ENCODE measurements at regions not wholly inside any gene's neighbourhood (a gene's known extent, or its start where the extent isn't known, plus 50 kb on each side); places are given as distances from the start of the nearest gene placed in this dataset.

DNA sequence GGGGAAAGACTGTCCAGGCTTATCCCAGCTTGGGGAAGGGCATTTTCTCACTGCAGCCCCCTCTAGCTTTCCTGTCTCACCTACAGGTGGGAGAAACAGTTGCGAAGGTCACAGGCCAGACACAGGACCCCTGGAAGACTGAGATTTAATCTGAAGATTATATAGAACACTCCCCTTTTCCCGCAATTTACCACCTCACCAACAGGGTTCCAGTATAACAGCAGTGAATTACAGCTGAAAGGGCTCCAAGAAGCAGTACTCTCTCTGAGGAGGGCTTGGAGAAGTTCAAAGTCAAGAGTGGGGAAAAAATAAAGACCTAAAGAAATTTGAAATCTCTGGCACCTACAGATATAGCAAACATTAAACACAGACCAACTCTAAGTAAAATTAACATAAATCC, 111.9 kb downstream of the ANKRD60 start:
- Histone ChIP-seq H3K27ac (no peak overlapping the region), H3K27me3 (no peaks in the 10 kb centered on the region), H3K36me3 (no peaks in the 10 kb centered on the region), H3K4me1 (peaks cover 0 to 8% (median 0%) of the 10 kb centered on the region in 4 donors), H3K4me3 (no peak overlapping the region), H3K9me3 (peaks cover 0 to 3% (median 1%) of the 10 kb centered on the region in 4 donors)
- intact Hi-C loops (cut with DNase I): no loop called here
- WGBS, 2 donors: 94 to 98% methylated on average over 2 of the region's 2 CpGs
- no peak for TF ChIP-seq EP300 (IDR thresholded peaks at IDR 0.05)
- TF ChIP-seq POLR2AphosphoS5 (IDR thresholded peaks at IDR 0.05): no peak
- no peak for TF ChIP-seq POLR2A (IDR thresholded peaks at IDR 0.05)
- TF ChIP-seq, protein P1, sequence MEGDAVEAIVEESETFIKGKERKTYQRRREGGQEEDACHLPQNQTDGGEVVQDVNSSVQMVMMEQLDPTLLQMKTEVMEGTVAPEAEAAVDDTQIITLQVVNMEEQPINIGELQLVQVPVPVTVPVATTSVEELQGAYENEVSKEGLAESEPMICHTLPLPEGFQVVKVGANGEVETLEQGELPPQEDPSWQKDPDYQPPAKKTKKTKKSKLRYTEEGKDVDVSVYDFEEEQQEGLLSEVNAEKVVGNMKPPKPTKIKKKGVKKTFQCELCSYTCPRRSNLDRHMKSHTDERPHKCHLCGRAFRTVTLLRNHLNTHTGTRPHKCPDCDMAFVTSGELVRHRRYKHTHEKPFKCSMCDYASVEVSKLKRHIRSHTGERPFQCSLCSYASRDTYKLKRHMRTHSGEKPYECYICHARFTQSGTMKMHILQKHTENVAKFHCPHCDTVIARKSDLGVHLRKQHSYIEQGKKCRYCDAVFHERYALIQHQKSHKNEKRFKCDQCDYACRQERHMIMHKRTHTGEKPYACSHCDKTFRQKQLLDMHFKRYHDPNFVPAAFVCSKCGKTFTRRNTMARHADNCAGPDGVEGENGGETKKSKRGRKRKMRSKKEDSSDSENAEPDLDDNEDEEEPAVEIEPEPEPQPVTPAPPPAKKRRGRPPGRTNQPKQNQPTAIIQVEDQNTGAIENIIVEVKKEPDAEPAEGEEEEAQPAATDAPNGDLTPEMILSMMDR (IDR thresholded peaks at IDR 0.05): no peak
- DNase-seq: no peak

DNA sequence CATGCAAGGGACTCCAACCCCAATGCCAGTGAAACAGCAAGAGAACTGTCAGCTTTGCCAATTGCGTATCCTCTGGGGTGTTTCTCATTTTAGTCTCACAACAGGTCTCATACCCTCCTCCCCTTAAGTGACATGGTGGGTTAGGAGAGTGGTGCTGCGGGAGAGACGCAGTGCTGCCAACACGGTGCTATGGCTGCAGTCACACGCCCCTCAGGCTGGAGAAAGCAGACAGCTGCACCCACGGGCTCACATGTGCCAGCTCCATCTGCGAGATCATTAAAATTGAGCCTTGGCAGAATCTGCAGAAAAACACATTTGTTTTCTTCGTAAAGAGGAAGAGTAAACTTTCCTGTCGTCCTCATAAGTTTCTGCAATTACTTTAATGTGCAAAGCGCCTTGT, 114.7 kb downstream of the ANKRD60 start:
- no peak for TF ChIP-seq POLR2A (IDR thresholded peaks at IDR 0.05)
- TF ChIP-seq POLR2AphosphoS5 (IDR thresholded peaks at IDR 0.05): no peak
- TF ChIP-seq, protein P1 (IDR thresholded peaks at IDR 0.05): no peak
- no peak for TF ChIP-seq EP300 (IDR thresholded peaks at IDR 0.05)
- intact Hi-C loops (cut with DNase I): no loop called here
- Histone ChIP-seq H3K27ac (no peak overlapping the region), H3K9me3 (peaks cover 0 to 4% (median 2%) of the 10 kb centered on the region in 4 donors), H3K36me3 (no peaks in the 10 kb centered on the region), H3K4me3 (no peak overlapping the region), H3K4me1 (peaks cover 0 to 8% (median 0%) of the 10 kb centered on the region in 4 donors), H3K27me3 (no peaks in the 10 kb centered on the region)
- no peak for DNase-seq
- WGBS, 2 donors: 74 to 78% methylated on average over 10 of the region's 10 CpGs

DNA sequence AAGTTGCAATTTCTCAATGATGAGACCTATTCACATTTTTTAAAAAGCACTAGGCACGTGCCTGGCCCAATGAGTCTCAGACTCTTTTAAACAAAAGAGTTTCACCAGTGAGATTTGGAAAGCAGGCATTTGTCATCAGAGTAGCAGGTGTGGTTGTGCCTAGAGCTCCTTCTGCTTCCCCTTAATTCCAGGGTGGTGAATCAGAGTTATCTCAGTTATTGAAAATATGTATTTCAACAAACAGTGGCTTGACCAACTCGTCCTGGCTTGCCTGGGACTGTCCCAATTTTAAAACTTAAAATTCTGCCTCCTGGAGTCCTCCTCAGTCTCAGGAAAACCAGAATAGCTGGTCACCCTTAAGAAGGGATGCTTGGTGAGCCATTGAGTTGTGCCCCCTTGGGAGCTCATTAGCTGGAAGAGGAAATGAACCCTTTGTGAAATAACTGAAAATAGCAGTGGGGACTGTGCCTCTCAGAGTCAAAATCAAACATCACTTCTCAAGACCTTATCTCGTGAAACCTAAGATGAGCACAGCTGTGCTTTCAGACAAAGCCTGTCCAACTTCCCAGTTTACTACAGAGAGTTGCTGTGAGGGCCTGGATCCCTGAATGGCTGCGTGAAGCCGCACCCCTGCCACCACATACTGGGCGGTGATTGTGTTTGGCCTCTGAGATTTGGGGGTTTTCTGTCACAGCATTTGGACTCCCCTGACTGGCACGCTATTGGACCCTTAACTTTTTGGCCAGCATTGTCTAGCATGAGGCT, 116.3 kb downstream of the ANKRD60 start:
- intact Hi-C loops (cut with DNase I): no loop called here
- Histone ChIP-seq H3K4me3 (no peak overlapping the region), H3K27me3 (no peaks in the 10 kb centered on the region), H3K27ac (peak overlapping the region in 1 of 4 donors; percentile 57), H3K4me1 (peaks cover 0 to 8% (median 0%) of the 10 kb centered on the region in 4 donors), H3K36me3 (no peaks in the 10 kb centered on the region), H3K9me3 (peaks cover 0 to 4% (median under 1%) of the 10 kb centered on the region in 4 donors)
- 81 to 87% methylated on average over 7 of the region's 7 CpGs for whole genome bisulfite sequencing, 2 donors
- TF ChIP-seq EP300 (IDR thresholded peaks at IDR 0.05): no peak
- no peak for TF ChIP-seq POLR2A (IDR thresholded peaks at IDR 0.05)
- TF ChIP-seq, protein P1 (IDR thresholded peaks at IDR 0.05): no peak
- no peak for TF ChIP-seq POLR2AphosphoS5 (IDR thresholded peaks at IDR 0.05)
- DNase-seq: no peak

DNA sequence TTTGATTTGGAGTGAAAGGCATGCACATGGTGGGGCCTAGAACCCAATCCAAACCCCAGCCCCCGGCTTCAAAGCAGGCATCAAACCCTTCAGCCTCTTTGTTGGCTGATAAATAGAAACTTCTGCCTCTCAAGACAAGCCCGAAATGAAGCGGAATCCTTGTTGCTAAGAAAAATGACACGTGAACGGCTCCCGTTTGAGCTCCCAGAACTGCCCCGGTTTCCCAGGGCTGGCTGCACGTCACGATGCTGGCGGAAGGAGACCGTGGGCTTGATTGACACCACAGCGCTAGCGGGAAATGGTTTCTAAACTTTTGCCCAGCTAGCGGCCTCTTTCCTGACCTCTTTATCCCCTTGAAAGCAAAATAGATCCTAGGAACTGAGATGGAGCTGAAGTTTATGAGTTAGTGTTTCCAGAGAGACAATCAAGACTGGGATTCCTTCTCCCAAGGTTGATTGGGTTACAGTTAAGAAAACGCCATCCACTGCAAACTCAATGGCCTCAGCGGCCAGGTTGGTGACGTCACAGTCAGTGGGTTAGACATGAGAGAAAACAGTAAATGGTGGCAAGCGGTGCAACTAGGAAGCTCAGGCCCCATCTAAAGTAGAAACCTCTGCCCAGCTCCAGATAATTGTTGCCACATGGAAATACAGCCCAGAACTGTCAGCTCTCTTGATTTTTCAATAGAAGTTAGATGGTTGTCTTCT, 117.0 kb downstream of the ANKRD60 start:
- Histone ChIP-seq H3K4me1 (peaks cover 0 to 8% (median 0%) of the 10 kb centered on the region in 4 donors), H3K36me3 (no peaks in the 10 kb centered on the region), H3K27me3 (no peaks in the 10 kb centered on the region), H3K9me3 (peaks cover 0 to 4% (median 0%) of the 10 kb centered on the region in 4 donors), H3K4me3 (no peak overlapping the region), H3K27ac (peak overlapping the region in 1 of 4 donors; percentile 57)
- intact Hi-C loops (cut with DNase I): no loop called here
- 85 to 92% methylated on average over 18 of the region's 18 CpGs for WGBS, 2 donors
- no peak for DNase-seq
- TF ChIP-seq EP300 (IDR thresholded peaks at IDR 0.05) (no peak), POLR2AphosphoS5 (IDR thresholded peaks at IDR 0.05) (no peak), POLR2A (IDR thresholded peaks at IDR 0.05) (no peak)
- TF ChIP-seq, protein P1 (IDR thresholded peaks at IDR 0.05): no peak
